GM13977 (cell line): ENCODE measurements at regions not wholly inside any gene's neighbourhood (a gene's known extent, or its start where the extent isn't known, plus 50 kb on each side); places are given as distances from the start of the nearest gene placed in this dataset.
"Not testable (repeated sequence)": the region's sequence is repeated elsewhere in the genome, so short reads cannot be mapped to it uniquely, and the experiment has no call there.

Experiments used
- DNase-seq: peaks from one replicate; pipeline ENCODE4 v3.0.0; 2012; ENCODE audit warnings: low spot score
- in situ Hi-C: fragments of 300-500 bp; cut with MboI; formaldehyde crosslinking; loops from one replicate; pipeline ENCODE4 v1.12.0; 2022; ENCODE audit warnings: low sequenced_read_pairs, low pct_unique_long_range_greater_than_20kb, mixed read lengths, inconsistent platforms; ENCODE audit not compliant: unreplicated experiment
- TF ChIP-seq, protein P1 (sequence below): IDR thresholded peaks from 2 replicates; pipeline ENCODE4 v1.5.1; 2012; ENCODE audit warnings: mild to moderate bottlenecking, control low read depth; ENCODE audit not compliant: insufficient read depth; ENCODE audit errors: extremely low read depth, missing control alignments

DNA sequence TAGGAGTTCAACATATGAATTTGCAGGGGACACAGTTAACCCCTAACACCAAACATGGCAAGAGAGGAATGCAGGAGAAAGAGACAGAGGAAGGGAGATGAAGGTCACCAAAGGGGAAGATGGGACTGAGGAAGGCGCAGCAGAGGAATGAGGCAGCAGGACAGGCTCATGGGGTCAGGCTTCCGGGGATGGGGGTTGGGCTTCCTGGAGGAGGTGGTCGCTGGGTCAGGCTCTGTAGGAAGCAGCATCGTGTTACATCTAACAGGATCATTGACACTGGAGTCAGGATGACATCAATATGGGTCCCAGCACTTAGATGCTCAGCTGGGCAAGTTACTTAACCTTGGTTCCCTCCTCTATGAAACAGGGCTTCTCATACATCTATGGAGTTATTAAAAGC, 113.2 kb downstream of the NPTX2 start:
- DNase-seq, result no peak
- in situ Hi-C loops, result loop anchor here (25.0 kb wide), 1 partner anchor 107 kb away; no protein-coding TSS in a partner anchor
- TF ChIP-seq, protein P1, sequence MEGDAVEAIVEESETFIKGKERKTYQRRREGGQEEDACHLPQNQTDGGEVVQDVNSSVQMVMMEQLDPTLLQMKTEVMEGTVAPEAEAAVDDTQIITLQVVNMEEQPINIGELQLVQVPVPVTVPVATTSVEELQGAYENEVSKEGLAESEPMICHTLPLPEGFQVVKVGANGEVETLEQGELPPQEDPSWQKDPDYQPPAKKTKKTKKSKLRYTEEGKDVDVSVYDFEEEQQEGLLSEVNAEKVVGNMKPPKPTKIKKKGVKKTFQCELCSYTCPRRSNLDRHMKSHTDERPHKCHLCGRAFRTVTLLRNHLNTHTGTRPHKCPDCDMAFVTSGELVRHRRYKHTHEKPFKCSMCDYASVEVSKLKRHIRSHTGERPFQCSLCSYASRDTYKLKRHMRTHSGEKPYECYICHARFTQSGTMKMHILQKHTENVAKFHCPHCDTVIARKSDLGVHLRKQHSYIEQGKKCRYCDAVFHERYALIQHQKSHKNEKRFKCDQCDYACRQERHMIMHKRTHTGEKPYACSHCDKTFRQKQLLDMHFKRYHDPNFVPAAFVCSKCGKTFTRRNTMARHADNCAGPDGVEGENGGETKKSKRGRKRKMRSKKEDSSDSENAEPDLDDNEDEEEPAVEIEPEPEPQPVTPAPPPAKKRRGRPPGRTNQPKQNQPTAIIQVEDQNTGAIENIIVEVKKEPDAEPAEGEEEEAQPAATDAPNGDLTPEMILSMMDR, result no peak

DNA sequence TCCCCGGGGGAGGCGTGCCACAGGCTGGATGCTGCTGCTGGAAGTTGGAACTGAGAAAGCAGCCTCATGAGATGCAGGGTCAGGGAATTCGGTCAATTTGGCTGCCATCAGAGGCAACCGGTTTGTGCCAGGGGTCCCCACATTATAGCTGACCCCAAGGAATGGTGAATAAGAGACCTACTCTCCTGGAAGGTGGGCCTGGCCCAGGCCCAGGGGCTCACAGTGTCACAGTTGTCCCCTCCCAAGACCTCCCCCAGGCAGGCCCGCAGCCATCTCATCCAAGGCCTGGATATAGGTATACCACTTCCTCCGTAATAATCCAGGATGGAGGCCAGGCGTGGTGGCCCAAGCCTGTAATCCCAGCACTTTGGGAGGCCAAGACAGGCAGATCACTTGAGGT, 114.6 kb downstream of the NPTX2 start:
- no peak for DNase-seq
- in situ Hi-C loops, result loop anchor here (25.0 kb wide), 1 partner anchor 106 kb away; no protein-coding TSS in a partner anchor
- TF ChIP-seq, protein P1, result no peak

DNA sequence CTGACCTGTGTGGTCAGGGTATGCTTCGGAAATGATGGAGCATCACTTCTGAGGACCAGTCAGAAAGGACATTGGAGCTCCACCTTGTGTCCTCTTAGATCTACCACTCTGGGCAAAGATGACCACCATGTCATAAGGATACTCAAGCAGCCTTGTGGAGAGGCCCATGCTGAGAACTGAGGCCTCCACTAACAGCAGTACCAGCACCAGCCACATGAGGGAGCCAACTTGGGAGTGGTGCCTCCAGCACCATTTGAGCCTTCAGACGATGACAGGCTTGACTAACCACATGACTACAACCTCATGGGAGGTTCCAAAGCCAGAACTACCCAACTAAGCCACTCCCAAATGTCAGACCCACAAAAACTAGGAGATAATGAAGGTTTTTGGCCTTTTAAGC, 116.0 kb downstream of the NPTX2 start:
- in situ Hi-C loops, result loop anchor here (25.0 kb wide), 1 partner anchor 104 kb away; no protein-coding TSS in a partner anchor
- TF ChIP-seq, protein P1, result peak; percentile 68
- DNase-seq, result peak; percentile 66

DNA sequence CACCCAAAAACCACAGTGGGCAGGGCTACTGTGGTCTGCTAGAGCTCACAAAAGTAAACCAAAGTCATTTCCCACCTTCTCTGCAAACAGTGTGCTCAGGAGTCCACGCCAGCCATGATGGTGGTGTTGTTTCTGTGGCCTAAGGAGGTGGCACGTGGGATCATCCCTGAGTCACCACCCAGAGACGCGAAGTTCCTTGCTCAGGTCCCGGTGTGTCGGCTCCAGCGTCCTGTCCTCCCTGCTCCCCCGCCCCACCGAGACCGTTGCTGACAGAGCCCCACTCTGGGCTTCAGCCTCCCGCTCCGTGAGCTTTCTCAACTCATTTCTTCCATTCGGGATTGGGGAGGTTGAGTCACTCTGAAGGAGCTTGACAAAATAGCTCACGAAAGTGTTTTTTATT, 118.7 kb downstream of the NPTX2 start:
- DNase-seq, result no peak
- TF ChIP-seq, protein P1, result no peak
- in situ Hi-C loops, result loop anchor here (25.0 kb wide), 1 partner anchor 102 kb away; no protein-coding TSS in a partner anchor

GRCh38 chr7:98736461-98736860, 119.4 kb downstream of the NPTX2 start:
- in situ Hi-C loops, result loop anchor here (25.0 kb wide), 1 partner anchor 101 kb away; no protein-coding TSS in a partner anchor
- DNase-seq, result not testable (repeated sequence)

DNA sequence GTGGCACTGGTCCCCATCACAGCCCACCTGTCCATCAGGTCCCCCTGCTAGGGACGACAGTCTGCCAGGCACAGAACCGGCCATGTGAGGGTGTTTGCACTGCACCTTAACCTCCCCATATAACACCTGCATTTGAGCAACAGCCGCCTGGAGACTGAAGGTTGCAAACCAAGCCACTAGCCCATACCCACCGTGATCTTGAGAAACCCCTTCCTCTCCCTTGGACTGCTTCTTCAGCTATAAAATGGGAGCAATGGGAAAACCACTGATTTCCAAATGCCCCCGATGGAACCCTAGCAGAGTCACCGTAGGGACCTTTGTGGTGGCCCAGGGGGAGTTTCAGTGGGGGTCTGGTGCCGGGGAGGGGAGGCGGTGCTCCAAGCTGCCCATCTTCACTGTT, 120.1 kb downstream of the NPTX2 start:
- no peak for DNase-seq
- TF ChIP-seq, protein P1, result no peak
- in situ Hi-C loops, result loop anchor here (25.0 kb wide), 1 partner anchor 100 kb away; no protein-coding TSS in a partner anchor

DNA sequence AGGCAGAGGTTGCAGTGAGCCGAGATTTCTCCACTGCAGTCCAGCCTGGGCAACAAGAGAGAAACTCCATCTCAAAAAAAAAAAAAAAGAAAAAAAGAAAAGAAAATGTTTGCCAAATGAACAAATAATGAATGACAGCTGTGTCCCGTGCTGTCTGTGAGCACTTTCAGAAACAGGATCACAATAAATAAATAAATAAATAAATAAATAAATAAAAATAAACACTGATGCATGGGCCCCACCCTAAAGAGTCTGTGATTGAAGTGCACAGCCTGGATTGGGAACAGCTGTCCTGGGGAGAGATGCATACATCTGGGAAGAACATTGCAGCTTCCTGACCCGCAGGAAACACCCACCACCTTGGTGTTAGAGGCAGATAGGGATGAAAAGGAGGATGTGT, 123.6 kb downstream of the NPTX2 start:
- TF ChIP-seq, protein P1, result no peak
- no peak for DNase-seq
- in situ Hi-C loops, result loop anchor here (10.0 to 25.0 kb wide), 2 partner anchors 97 to 306 kb away; no protein-coding TSS in a partner anchor
